HCT116 (cell line): ENCODE measurements at regions not wholly inside any gene's neighbourhood (a gene's known extent, or its start where the extent isn't known, plus 50 kb on each side); places are given as distances from the start of the nearest gene placed in this dataset.

Source experiments
- ATAC-seq: fragments of 200-7000 bp; cut with Tn5 transposase; 2 replicates; pipeline ENCODE4 v1.9.1; 2020; ENCODE audit warnings: mild to moderate bottlenecking, moderate library complexity
- BruUV-seq: library from RNA; stranded (reverse); fragments of 400-500 nt; replicated peaks from 2 replicates; lab custom pipeline; 2021; lab: Mats Ljungman, UMichigan
- CTCF ChIA-PET: fragments of 300-600 bp; sonication (Branson Sonifier 250); formaldehyde crosslinking; loops from one replicate; lab custom pipeline; 2021; ENCODE audit warnings: antibody characterized with exemption; lab: Charles Lee
- POLR2A ChIA-PET: fragments of 300-600, 350-600 bp; sonication (Branson Sonifier 250); formaldehyde crosslinking; loops from one replicate; lab custom pipeline; 2021; ENCODE audit warnings: antibody characterized with exemption; lab: Charles Lee
- RAD21 ChIA-PET, 2 experiments: fragments of 300-600 bp; sonication (Branson Sonifier 250); formaldehyde crosslinking; loops; one replicate each; lab custom pipeline; 2023; ENCODE audit warnings: low total read pairs in 2 of 2; ENCODE audit not compliant: uncharacterized antibody in 2 of 2, unreplicated experiment in 2 of 2, low non-redundant PET in 1 of 2; lab: Charles Lee
- DNase-seq: peaks from one replicate; pipeline ENCODE4 v3.0.0-alpha.2; 2010; ENCODE audit warnings: low read depth, low spot score
- H2AFZ ChIP-seq: fragments of 200-600 bp; shearing (Covaris generic), sonication (generic); 2 replicates; pipeline ENCODE4 v1.6.1; 2017; ENCODE audit warnings: low read depth, mixed run types, mixed read lengths, antibody characterized with exemption, low read length; ENCODE audit not compliant: poor library complexity, severe bottlenecking
- H3K27ac ChIP-seq: 2 replicates; pipeline ENCODE4 v1.5.1; 2012; ENCODE audit warnings: low read depth, low read length
- H3K27me3 ChIP-seq: fragments of 200-600 bp; sonication (generic); 2 replicates; pipeline ENCODE4 v1.6.1; 2016; ENCODE audit warnings: mixed run types, low read length, mixed read lengths; ENCODE audit not compliant: insufficient read depth
- H3K36me3 ChIP-seq, 2 experiments: fragments of 200-500 bp in 1 of 2; fragments of 200-600 bp in 1 of 2; sonication (Bioruptor generic) in 1 of 2; sonication (generic) in 1 of 2; 2 replicates each; pipeline versions ENCODE4 v1.5.1 to v1.6.1; 2014 to 2016; ENCODE audit warnings: low read length in 2 of 2, inconsistent platforms in 1 of 2, mixed read lengths in 1 of 2, mixed run types in 1 of 2; ENCODE audit not compliant: insufficient read depth in 2 of 2, control insufficient read depth in 1 of 2
- H3K4me1 ChIP-seq, 2 experiments: fragments of 200-600 bp in 1 of 2; sonication (generic) in 1 of 2; 2 replicates each; pipeline versions ENCODE4 v1.5.1 to v1.6.1; 2012 to 2017; ENCODE audit warnings: low read length in 2 of 2, inconsistent platforms in 1 of 2, mild to moderate bottlenecking in 1 of 2, mixed read lengths in 1 of 2, mixed run types in 1 of 2, moderate library complexity in 1 of 2; ENCODE audit not compliant: insufficient read depth in 2 of 2, control insufficient read depth in 1 of 2
- H3K4me2 ChIP-seq: fragments of 200-600 bp; sonication (generic); 2 replicates; pipeline ENCODE4 v1.6.1; 2017; ENCODE audit warnings: mixed run types, low read length, mixed read lengths
- H3K4me3 ChIP-seq, 2 experiments: fragments of 200-600 bp in 1 of 2; sonication (generic) in 1 of 2; replicated peaks in 1 of 2; 2 replicates each; pipeline ENCODE4 v1.5.1; 2011 to 2016; ENCODE audit warnings: low read length in 2 of 2, control low read depth in 1 of 2, low read depth in 1 of 2, mild to moderate bottlenecking in 1 of 2, mixed read lengths in 1 of 2, mixed run types in 1 of 2
- H3K79me2 ChIP-seq: fragments of 200-600 bp; sonication (generic); 2 replicates; pipeline ENCODE4 v1.6.1; 2017; ENCODE audit warnings: mild to moderate bottlenecking, mixed run types, low read length, moderate library complexity, mixed read lengths; ENCODE audit not compliant: insufficient read depth
- H3K9ac ChIP-seq: fragments of 200-600 bp; sonication (generic); 2 replicates; pipeline ENCODE4 v1.6.1; 2016; ENCODE audit warnings: low read length, mixed read lengths
- H3K9me2 ChIP-seq: fragments of 200-600 bp; sonication (generic), shearing (Covaris generic); 2 replicates; pipeline ENCODE4 v1.6.1; 2017; ENCODE audit warnings: mixed run types, mild to moderate bottlenecking, moderate library complexity; ENCODE audit not compliant: insufficient read depth
- H3K9me3 ChIP-seq, 2 experiments: fragments of 200-500 bp in 1 of 2; fragments of 200-600 bp in 1 of 2; sonication (Bioruptor generic) in 1 of 2; sonication (generic) in 1 of 2; 2 replicates each; pipeline ENCODE4 v1.6.1; 2014 to 2017; ENCODE audit warnings: low read length in 2 of 2, mixed read lengths in 2 of 2, inconsistent platforms in 1 of 2, low read depth in 1 of 2, mild to moderate bottlenecking in 1 of 2, mixed run types in 1 of 2, moderate library complexity in 1 of 2; ENCODE audit not compliant: control insufficient read depth in 1 of 2, insufficient read depth in 1 of 2
- H4K20me1 ChIP-seq: fragments of 200-600 bp; sonication (generic), shearing (Covaris generic); 2 replicates; pipeline ENCODE4 v1.6.1; 2017; ENCODE audit warnings: mixed run types, mild to moderate bottlenecking, moderate library complexity; ENCODE audit not compliant: insufficient read depth
- CBX3 ChIP-seq: IDR thresholded peaks from 2 replicates; pipeline ENCODE4 v1.6.1; 2012; ENCODE audit warnings: low read depth
- CEBPB ChIP-seq: IDR thresholded peaks from 2 replicates; pipeline ENCODE4 v1.6.1; 2012; ENCODE audit warnings: low read depth
- EGR1 ChIP-seq: IDR thresholded peaks from 2 replicates; pipeline ENCODE4 v1.6.1; 2012; ENCODE audit warnings: low read depth
- ELF1 ChIP-seq: IDR thresholded peaks from 2 replicates; pipeline ENCODE4 v1.6.1; 2012; ENCODE audit warnings: low read depth, borderline replicate concordance
- EZH2 ChIP-seq: fragments of 200-600 bp; sonication (generic); IDR thresholded peaks from 2 replicates; pipeline ENCODE4 v1.6.1; 2017; ENCODE audit warnings: antibody characterized with exemption, mixed run types
- EZH2phosphoT487 ChIP-seq: fragments of 200-600 bp; IDR thresholded peaks from 2 replicates; pipeline ENCODE4 v1.6.1; 2018; ENCODE audit warnings: antibody characterized with exemption, borderline replicate concordance
- FOSL1 ChIP-seq: IDR thresholded peaks from 2 replicates; pipeline ENCODE4 v1.6.1; 2012; ENCODE audit warnings: low read depth
- JUND ChIP-seq: IDR thresholded peaks from 2 replicates; pipeline ENCODE4 v1.6.1; 2012
- POLR2A ChIP-seq: IDR thresholded peaks from 2 replicates; pipeline ENCODE4 v1.7.0; 2011; ENCODE audit warnings: borderline replicate concordance; ENCODE audit not compliant: insufficient read depth, insufficient read length; ENCODE audit errors: extremely low read depth
- POLR2AphosphoS5 ChIP-seq: IDR thresholded peaks from 2 replicates; pipeline ENCODE4 v1.6.1; 2011; ENCODE audit warnings: mild to moderate bottlenecking, low read depth, low read length, moderate library complexity
- RAD21 ChIP-seq: IDR thresholded peaks from 2 replicates; pipeline ENCODE4 v1.6.1; 2012; ENCODE audit warnings: low read depth, mild to moderate bottlenecking
- SIN3A ChIP-seq: IDR thresholded peaks from 2 replicates; pipeline ENCODE4 v1.6.1; 2012; ENCODE audit warnings: low read depth
- TCF7L2 ChIP-seq: IDR thresholded peaks from 2 replicates; pipeline ENCODE4 v1.7.0; 2011; ENCODE audit warnings: borderline replicate concordance, inconsistent platforms; ENCODE audit not compliant: insufficient read depth, insufficient read length; ENCODE audit errors: extremely low read depth
- YY1 ChIP-seq: IDR thresholded peaks from 2 replicates; pipeline ENCODE4 v1.6.1; 2011; ENCODE audit warnings: low read length, low read depth, moderate library complexity, mild to moderate bottlenecking; ENCODE audit not compliant: insufficient replicate concordance; ENCODE audit errors: extremely low read depth
- ZFX ChIP-seq: fragments of 450-650 bp; IDR thresholded peaks from 2 replicates; pipeline ENCODE4 v1.6.1; 2017
- ZNF274 ChIP-seq: fragments of 200-500 bp; sonication (Bioruptor generic); IDR thresholded peaks from 2 replicates; pipeline ENCODE4 v1.6.1; 2014; ENCODE audit warnings: mild to moderate bottlenecking, low read depth, low read length, inconsistent platforms
- intact Hi-C: fragments of 100-400 bp; cut with micrococcal nuclease; formaldehyde crosslinking; loops from 2 replicates; pipeline ENCODE4 v1.10.0; 2022
- TF ChIP-seq, protein P1 (sequence below), 3 experiments: fragments of 200-600 bp in 1 of 3; sonication (generic) in 1 of 3; IDR thresholded peaks in 2 of 3; conservative IDR thresholded peaks in 1 of 3; 2 replicates each; pipeline ENCODE4 v1.5.1; 2012 to 2017; ENCODE audit warnings: low read depth in 2 of 3, low read length in 2 of 3, antibody characterized with exemption in 1 of 3, borderline replicate concordance in 1 of 3, control low read depth in 1 of 3, mild to moderate bottlenecking in 1 of 3, mixed read lengths in 1 of 3, mixed run types in 1 of 3, moderate library complexity in 1 of 3; ENCODE audit not compliant: insufficient read depth in 1 of 3
- TF ChIP-seq, protein P2 (sequence below): IDR thresholded peaks from 2 replicates; pipeline ENCODE4 v1.6.1; 2012; ENCODE audit warnings: low read depth
- TF ChIP-seq, protein P3 (sequence below): IDR thresholded peaks from 2 replicates; pipeline ENCODE4 v1.6.1; 2012
- TF ChIP-seq, protein P4 (sequence below): IDR thresholded peaks from 2 replicates; pipeline ENCODE4 v1.6.1; 2011; ENCODE audit warnings: mild to moderate bottlenecking, low read length, moderate library complexity; ENCODE audit not compliant: insufficient replicate concordance; ENCODE audit errors: extremely low read depth
- TF ChIP-seq, protein P5 (sequence below): IDR thresholded peaks from 2 replicates; pipeline ENCODE4 v1.6.1; 2012

DNA sequence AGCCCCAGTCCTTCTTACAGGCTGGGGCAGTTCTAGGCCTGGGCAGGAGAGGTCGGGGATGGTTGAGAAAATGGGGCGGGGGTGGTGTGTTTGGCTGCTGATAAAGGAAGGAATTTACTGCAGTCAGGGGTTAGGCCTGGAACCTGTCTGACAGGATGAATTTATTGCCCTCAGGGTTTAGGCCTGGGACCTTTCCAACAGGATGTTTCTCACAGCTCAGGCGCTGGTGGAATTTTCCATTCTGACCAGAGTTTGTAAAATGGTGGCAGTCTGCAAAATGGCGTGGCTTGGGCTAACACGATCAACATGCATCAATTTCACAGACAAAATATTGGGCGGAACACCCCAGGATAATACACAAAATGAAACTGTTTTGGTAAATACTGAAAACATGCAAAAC is 83.5 kb upstream of the SPIN4 start:
- peak overlapping the region; percentile 54; the same call in 1 of the 2 replicates for H3K27ac ChIP-seq
- DNase-seq = peak; percentile 18
- H3K9me2 ChIP-seq = no peaks in the 10 kb centered on the region
- no peaks in the 10 kb centered on the region for H3K79me2 ChIP-seq
- H3K27me3 ChIP-seq = no peaks in the 10 kb centered on the region
- no peaks in the 10 kb centered on the region for H4K20me1 ChIP-seq
- no TSS peak for BruUV-seq
- CTCF ChIA-PET = no interaction called here
- ATAC-seq = 0 out of 2 replicates have a peak, but pooled peaks have one; percentile 34
- no peaks in the 10 kb centered on the region for H3K36me3 ChIP-seq
- no peak overlapping the region for H3K9ac ChIP-seq
- H3K9me3 ChIP-seq = no peaks in the 10 kb centered on the region
- intact Hi-C loops = no loop called here
- POLR2A ChIA-PET = interaction anchor here (0.6 kb wide), 1 partner anchor 19 kb away, joined by 3 read pairs; no protein-coding TSS in a partner anchor
- RAD21 ChIA-PET = no interaction called here
- H3K4me1 ChIP-seq = peaks cover 10 to 12% of the 10 kb centered on the region in 2 experiments; a peak in 3 of 4 replicates
- no peak overlapping the region for H3K4me3 ChIP-seq
- peak overlapping the region; percentile 45 for H3K4me2 ChIP-seq
- H2AFZ ChIP-seq = no peak overlapping the region
- no peak for TF ChIP-seq TCF7L2
- TF ChIP-seq YY1 = peak; percentile 90
- TF ChIP-seq JUND = peak; percentile 32
- TF ChIP-seq, protein P1, sequence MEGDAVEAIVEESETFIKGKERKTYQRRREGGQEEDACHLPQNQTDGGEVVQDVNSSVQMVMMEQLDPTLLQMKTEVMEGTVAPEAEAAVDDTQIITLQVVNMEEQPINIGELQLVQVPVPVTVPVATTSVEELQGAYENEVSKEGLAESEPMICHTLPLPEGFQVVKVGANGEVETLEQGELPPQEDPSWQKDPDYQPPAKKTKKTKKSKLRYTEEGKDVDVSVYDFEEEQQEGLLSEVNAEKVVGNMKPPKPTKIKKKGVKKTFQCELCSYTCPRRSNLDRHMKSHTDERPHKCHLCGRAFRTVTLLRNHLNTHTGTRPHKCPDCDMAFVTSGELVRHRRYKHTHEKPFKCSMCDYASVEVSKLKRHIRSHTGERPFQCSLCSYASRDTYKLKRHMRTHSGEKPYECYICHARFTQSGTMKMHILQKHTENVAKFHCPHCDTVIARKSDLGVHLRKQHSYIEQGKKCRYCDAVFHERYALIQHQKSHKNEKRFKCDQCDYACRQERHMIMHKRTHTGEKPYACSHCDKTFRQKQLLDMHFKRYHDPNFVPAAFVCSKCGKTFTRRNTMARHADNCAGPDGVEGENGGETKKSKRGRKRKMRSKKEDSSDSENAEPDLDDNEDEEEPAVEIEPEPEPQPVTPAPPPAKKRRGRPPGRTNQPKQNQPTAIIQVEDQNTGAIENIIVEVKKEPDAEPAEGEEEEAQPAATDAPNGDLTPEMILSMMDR (IDR thresholded peaks at IDR 0.05 in 2 of 3, conservative IDR thresholded peaks at IDR 0.05 in 1 of 3; ENCODE audit: borderline replicate concordance in 1 of 3, insufficient read depth in 1 of 3, low read depth in 2 of 3, low read length in 2 of 3) = no peak
- TF ChIP-seq POLR2A = no peak
- TF ChIP-seq, protein P2, sequence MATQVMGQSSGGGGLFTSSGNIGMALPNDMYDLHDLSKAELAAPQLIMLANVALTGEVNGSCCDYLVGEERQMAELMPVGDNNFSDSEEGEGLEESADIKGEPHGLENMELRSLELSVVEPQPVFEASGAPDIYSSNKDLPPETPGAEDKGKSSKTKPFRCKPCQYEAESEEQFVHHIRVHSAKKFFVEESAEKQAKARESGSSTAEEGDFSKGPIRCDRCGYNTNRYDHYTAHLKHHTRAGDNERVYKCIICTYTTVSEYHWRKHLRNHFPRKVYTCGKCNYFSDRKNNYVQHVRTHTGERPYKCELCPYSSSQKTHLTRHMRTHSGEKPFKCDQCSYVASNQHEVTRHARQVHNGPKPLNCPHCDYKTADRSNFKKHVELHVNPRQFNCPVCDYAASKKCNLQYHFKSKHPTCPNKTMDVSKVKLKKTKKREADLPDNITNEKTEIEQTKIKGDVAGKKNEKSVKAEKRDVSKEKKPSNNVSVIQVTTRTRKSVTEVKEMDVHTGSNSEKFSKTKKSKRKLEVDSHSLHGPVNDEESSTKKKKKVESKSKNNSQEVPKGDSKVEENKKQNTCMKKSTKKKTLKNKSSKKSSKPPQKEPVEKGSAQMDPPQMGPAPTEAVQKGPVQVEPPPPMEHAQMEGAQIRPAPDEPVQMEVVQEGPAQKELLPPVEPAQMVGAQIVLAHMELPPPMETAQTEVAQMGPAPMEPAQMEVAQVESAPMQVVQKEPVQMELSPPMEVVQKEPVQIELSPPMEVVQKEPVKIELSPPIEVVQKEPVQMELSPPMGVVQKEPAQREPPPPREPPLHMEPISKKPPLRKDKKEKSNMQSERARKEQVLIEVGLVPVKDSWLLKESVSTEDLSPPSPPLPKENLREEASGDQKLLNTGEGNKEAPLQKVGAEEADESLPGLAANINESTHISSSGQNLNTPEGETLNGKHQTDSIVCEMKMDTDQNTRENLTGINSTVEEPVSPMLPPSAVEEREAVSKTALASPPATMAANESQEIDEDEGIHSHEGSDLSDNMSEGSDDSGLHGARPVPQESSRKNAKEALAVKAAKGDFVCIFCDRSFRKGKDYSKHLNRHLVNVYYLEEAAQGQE = no peak
- TF ChIP-seq CBX3 = no peak
- TF ChIP-seq SIN3A = peak; percentile 36; the same call in 1 of the 2 replicates
- peak; percentile 52; the same call in 1 of the 2 replicates for TF ChIP-seq EGR1
- no peak for TF ChIP-seq CEBPB
- TF ChIP-seq EZH2 = no peak
- no peak for TF ChIP-seq ZFX
- TF ChIP-seq, protein P3, sequence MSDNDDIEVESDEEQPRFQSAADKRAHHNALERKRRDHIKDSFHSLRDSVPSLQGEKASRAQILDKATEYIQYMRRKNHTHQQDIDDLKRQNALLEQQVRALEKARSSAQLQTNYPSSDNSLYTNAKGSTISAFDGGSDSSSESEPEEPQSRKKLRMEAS = 0 out of 2 replicates have a peak, but pooled peaks have one; percentile 13
- no peak for TF ChIP-seq EZH2phosphoT487
- TF ChIP-seq, protein P4, sequence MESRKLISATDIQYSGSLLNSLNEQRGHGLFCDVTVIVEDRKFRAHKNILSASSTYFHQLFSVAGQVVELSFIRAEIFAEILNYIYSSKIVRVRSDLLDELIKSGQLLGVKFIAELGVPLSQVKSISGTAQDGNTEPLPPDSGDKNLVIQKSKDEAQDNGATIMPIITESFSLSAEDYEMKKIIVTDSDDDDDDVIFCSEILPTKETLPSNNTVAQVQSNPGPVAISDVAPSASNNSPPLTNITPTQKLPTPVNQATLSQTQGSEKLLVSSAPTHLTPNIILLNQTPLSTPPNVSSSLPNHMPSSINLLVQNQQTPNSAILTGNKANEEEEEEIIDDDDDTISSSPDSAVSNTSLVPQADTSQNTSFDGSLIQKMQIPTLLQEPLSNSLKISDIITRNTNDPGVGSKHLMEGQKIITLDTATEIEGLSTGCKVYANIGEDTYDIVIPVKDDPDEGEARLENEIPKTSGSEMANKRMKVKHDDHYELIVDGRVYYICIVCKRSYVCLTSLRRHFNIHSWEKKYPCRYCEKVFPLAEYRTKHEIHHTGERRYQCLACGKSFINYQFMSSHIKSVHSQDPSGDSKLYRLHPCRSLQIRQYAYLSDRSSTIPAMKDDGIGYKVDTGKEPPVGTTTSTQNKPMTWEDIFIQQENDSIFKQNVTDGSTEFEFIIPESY = no peak
- TF ChIP-seq, protein P5, sequence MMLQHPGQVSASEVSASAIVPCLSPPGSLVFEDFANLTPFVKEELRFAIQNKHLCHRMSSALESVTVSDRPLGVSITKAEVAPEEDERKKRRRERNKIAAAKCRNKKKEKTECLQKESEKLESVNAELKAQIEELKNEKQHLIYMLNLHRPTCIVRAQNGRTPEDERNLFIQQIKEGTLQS = no peak
- no peak for TF ChIP-seq ELF1
- TF ChIP-seq POLR2AphosphoS5 = no peak
- 0 out of 2 replicates have a peak, but pooled peaks have one; percentile 12 for TF ChIP-seq RAD21
- TF ChIP-seq ZNF274 = no peak
- peak; percentile 11; the same call in 1 of the 2 replicates for TF ChIP-seq FOSL1
